Endothelial cell of umbilical vein (primary cell): ENCODE measurements at regions not wholly inside any gene's neighbourhood (a gene's known extent, or its start where the extent isn't known, plus 50 kb on each side); places are given as distances from the start of the nearest gene placed in this dataset.
"Not testable (repeated sequence)": the region's sequence is repeated elsewhere in the genome, so short reads cannot be mapped to it uniquely, and the experiment has no call there.

Source experiments
- EZH2 ChIP-seq: IDR thresholded peaks from 2 replicates; pipeline ENCODE4 v1.6.1; 2012; ENCODE audit warnings: borderline replicate concordance, low read depth, mild to moderate bottlenecking, moderate library complexity, low read length, inconsistent platforms; ENCODE audit not compliant: severe bottlenecking
- FOS ChIP-seq: IDR thresholded peaks from 2 replicates; pipeline ENCODE4 v1.6.1; 2011; ENCODE audit warnings: mild to moderate bottlenecking, low read length, moderate library complexity, borderline replicate concordance; ENCODE audit not compliant: insufficient read depth
- JUN ChIP-seq: IDR thresholded peaks from 2 replicates; pipeline ENCODE4 v1.6.1; 2011; ENCODE audit warnings: borderline replicate concordance, low read depth; ENCODE audit not compliant: insufficient read length, insufficient read depth
- POLR2A ChIP-seq: IDR thresholded peaks from 2 replicates; pipeline ENCODE4 v1.6.1; 2012; ENCODE audit warnings: low read depth, mild to moderate bottlenecking, control low read depth, low read length
- POLR2AphosphoS5 ChIP-seq: IDR thresholded peaks from 2 replicates; pipeline ENCODE4 v1.6.1; 2012; ENCODE audit warnings: low read depth, mild to moderate bottlenecking, control low read depth, low read length, moderate library complexity; ENCODE audit not compliant: insufficient read depth
- TF ChIP-seq, protein P1 (sequence below), 2 donors: IDR thresholded peaks; 1 replicate in 1 of 2; 2 replicates in 1 of 2; pipeline ENCODE4 v1.5.1; 2011; ENCODE audit warnings: low read length in 2 of 2, mild to moderate bottlenecking in 2 of 2, moderate library complexity in 2 of 2, control low read depth in 1 of 2, inconsistent platforms in 1 of 2, low read depth in 1 of 2; ENCODE audit not compliant: insufficient read depth in 1 of 2; ENCODE audit errors: extremely low read depth in 1 of 2
- TF ChIP-seq, protein P2 (sequence below): IDR thresholded peaks from 2 replicates; pipeline ENCODE4 v1.6.1; 2011; ENCODE audit not compliant: insufficient read depth, insufficient read length

DNA sequence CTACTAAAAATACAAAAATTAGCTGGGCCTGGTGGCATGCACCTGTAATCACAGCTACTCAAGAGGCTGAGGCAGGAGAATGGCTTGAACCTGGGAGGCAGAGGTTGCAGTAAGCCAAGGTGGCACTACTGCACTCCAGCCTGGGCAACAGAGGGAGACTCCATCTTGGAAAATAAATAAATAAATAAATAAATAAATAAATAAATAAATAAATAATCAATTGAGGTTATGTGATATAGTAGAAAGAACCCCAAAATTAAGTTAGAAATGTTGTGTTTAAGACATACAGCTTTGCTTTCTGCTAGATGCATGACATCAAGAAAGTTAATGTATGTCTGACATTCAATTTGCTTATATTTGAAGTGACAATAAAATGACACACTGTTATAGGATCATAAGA lies 1277.7 kb upstream of the ADGRL2 start:
- not testable (repeated sequence) for TF ChIP-seq EZH2, JUN, POLR2AphosphoS5, POLR2A, FOS
- TF ChIP-seq, protein P1, sequence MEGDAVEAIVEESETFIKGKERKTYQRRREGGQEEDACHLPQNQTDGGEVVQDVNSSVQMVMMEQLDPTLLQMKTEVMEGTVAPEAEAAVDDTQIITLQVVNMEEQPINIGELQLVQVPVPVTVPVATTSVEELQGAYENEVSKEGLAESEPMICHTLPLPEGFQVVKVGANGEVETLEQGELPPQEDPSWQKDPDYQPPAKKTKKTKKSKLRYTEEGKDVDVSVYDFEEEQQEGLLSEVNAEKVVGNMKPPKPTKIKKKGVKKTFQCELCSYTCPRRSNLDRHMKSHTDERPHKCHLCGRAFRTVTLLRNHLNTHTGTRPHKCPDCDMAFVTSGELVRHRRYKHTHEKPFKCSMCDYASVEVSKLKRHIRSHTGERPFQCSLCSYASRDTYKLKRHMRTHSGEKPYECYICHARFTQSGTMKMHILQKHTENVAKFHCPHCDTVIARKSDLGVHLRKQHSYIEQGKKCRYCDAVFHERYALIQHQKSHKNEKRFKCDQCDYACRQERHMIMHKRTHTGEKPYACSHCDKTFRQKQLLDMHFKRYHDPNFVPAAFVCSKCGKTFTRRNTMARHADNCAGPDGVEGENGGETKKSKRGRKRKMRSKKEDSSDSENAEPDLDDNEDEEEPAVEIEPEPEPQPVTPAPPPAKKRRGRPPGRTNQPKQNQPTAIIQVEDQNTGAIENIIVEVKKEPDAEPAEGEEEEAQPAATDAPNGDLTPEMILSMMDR (IDR thresholded peaks at IDR 0.05; ENCODE audit: extremely low read depth in 1 of 2, insufficient read depth in 1 of 2, low read depth in 1 of 2, low read length in 2 of 2), result not testable (repeated sequence)
- TF ChIP-seq, protein P2, sequence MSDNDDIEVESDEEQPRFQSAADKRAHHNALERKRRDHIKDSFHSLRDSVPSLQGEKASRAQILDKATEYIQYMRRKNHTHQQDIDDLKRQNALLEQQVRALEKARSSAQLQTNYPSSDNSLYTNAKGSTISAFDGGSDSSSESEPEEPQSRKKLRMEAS, result not testable (repeated sequence)
